Stomach (tissue), 8 donors: ENCODE measurements at regions not wholly inside any gene's neighbourhood (a gene's known extent, or its start where the extent isn't known, plus 50 kb on each side); places are given as distances from the start of the nearest gene placed in this dataset.
"Not testable (repeated sequence)": the region's sequence is repeated elsewhere in the genome, so short reads cannot be mapped to it uniquely, and the experiment has no call there.

Experiments
- DNase-seq, 2 donors: peaks; one replicate each; pipeline versions ENCODE4 v3.0.0 to v3.0.0-alpha.2; 2013 to 2019
- H3K27ac ChIP-seq, 5 donors: fragments of 200-600 bp in 4 of 5; sonication (generic) in 4 of 5; one replicate each; pipeline ENCODE4 v1.5.1; 2013 to 2019; ENCODE audit warnings: mild to moderate bottlenecking in 1 of 5, moderate library complexity in 1 of 5
- H3K27me3 ChIP-seq, 3 donors: fragments of 200-600 bp; sonication (generic); one replicate each; pipeline ENCODE4 v1.5.1; 2017 to 2019; ENCODE audit warnings: mixed run types in 1 of 3
- H3K36me3 ChIP-seq, 4 donors: fragments of 200-600 bp; sonication (generic); 1 replicate in 3 of 4; 2 replicates in 1 of 4; pipeline ENCODE4 v1.5.1; 2016 to 2019
- H3K4me1 ChIP-seq, 4 donors: fragments of 200-600 bp; sonication (generic); one replicate each; pipeline ENCODE4 v1.5.1; 2016 to 2019
- H3K4me3 ChIP-seq, 4 donors: fragments of 200-600 bp; sonication (generic) in 3 of 4; one replicate each; pipeline ENCODE4 v1.5.1; 2016 to 2019; ENCODE audit warnings: mild to moderate bottlenecking in 1 of 4
- H3K9me3 ChIP-seq, 4 donors: fragments of 200-600 bp; sonication (generic); one replicate each; pipeline ENCODE4 v1.5.1; 2016 to 2019
- EP300 ChIP-seq: sonication (generic); formaldehyde crosslinking; IDR thresholded peaks from one replicate; pipeline ENCODE4 v1.6.1; 2017; ENCODE audit warnings: antibody characterized with exemption
- POLR2A ChIP-seq, 4 donors: fragments of 450-650 bp; IDR thresholded peaks; one replicate each; pipeline ENCODE4 v1.6.1; 2016; ENCODE audit warnings: antibody characterized with exemption in 4 of 4, control low read depth in 2 of 4, mild to moderate bottlenecking in 1 of 4, moderate library complexity in 1 of 4
- POLR2AphosphoS5 ChIP-seq, 3 donors: sonication (generic); formaldehyde crosslinking; IDR thresholded peaks; one replicate each; pipeline ENCODE4 v1.6.1; 2016; ENCODE audit warnings: antibody characterized with exemption in 3 of 3
- WGBS, 5 donors: extraction: QIAGEN DNeasy Blood & Tissue Kit in 3 of 5; methylation state at CpG; one replicate each; pipeline versions ENCODE4 v1.1.5 to v1.1.7; 2013 to 2018; 5-methylcytosine and 5-hydroxymethylcytosine counted together
- intact Hi-C: fragments of 100-400 bp; cut with DNase I; formaldehyde crosslinking; loops from one replicate; pipeline ENCODE4 v1.15.1; 2023; ENCODE audit warnings: low total_unique reads
- TF ChIP-seq, protein P1 (sequence below), 7 experiments: fragments of 450-650 bp in 4 of 7; fragments of 200-600 bp in 3 of 7; sonication (generic) in 3 of 7; IDR thresholded peaks; one replicate each; pipeline ENCODE4 v1.5.1; 2016 to 2019; ENCODE audit warnings: antibody characterized with exemption in 7 of 7, control low read depth in 2 of 7, mild to moderate bottlenecking in 1 of 7
- donor health status: healthy with polysubstance abuse.
- donor health status: Bipolar disorder and iron deficiency.
- donor health status: healthy.

DNA sequence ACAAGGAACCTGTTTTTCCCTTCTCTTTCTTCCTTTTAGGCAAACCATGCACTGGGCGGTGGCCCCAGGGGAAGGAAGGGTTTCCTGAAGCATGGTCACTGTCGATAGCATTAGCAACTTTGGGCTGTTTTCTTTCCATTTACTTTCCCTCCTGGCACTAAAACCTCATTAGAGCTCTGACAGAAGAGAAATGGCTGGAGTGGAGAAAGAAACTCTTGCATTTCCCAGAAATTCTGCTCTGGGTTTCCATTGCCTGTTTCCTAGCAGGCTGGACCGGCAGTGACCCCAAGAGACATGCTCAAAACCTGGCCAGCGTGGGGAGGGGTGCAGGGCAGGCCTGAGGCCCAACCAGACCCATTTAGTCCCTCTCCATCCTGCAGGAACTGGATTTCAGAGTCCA lies 230.7 kb upstream of the CCL2 start:
- Histone ChIP-seq H3K4me1 (no peaks in the 10 kb centered on the region), H3K4me3 (no peak overlapping the region), H3K27me3 (peaks cover 0 to 11% (median 0%) of the 10 kb centered on the region in 3 donors), H3K9me3 (no peaks in the 10 kb centered on the region), H3K36me3 (no peaks in the 10 kb centered on the region), H3K27ac (no peak overlapping the region)
- intact Hi-C loops, result no loop called here
- TF ChIP-seq POLR2AphosphoS5 (IDR thresholded peaks at IDR 0.05), result no peak
- TF ChIP-seq EP300, result no peak
- TF ChIP-seq, protein P1, sequence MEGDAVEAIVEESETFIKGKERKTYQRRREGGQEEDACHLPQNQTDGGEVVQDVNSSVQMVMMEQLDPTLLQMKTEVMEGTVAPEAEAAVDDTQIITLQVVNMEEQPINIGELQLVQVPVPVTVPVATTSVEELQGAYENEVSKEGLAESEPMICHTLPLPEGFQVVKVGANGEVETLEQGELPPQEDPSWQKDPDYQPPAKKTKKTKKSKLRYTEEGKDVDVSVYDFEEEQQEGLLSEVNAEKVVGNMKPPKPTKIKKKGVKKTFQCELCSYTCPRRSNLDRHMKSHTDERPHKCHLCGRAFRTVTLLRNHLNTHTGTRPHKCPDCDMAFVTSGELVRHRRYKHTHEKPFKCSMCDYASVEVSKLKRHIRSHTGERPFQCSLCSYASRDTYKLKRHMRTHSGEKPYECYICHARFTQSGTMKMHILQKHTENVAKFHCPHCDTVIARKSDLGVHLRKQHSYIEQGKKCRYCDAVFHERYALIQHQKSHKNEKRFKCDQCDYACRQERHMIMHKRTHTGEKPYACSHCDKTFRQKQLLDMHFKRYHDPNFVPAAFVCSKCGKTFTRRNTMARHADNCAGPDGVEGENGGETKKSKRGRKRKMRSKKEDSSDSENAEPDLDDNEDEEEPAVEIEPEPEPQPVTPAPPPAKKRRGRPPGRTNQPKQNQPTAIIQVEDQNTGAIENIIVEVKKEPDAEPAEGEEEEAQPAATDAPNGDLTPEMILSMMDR (IDR thresholded peaks at IDR 0.05), result no peak
- TF ChIP-seq POLR2A (IDR thresholded peaks at IDR 0.05), result no peak
- 69 to 80% (median 78%) methylated on average over 4 of the region's 4 CpGs for WGBS, 5 donors
- DNase-seq, result peak in 1 of 2 donors; percentile 9

DNA sequence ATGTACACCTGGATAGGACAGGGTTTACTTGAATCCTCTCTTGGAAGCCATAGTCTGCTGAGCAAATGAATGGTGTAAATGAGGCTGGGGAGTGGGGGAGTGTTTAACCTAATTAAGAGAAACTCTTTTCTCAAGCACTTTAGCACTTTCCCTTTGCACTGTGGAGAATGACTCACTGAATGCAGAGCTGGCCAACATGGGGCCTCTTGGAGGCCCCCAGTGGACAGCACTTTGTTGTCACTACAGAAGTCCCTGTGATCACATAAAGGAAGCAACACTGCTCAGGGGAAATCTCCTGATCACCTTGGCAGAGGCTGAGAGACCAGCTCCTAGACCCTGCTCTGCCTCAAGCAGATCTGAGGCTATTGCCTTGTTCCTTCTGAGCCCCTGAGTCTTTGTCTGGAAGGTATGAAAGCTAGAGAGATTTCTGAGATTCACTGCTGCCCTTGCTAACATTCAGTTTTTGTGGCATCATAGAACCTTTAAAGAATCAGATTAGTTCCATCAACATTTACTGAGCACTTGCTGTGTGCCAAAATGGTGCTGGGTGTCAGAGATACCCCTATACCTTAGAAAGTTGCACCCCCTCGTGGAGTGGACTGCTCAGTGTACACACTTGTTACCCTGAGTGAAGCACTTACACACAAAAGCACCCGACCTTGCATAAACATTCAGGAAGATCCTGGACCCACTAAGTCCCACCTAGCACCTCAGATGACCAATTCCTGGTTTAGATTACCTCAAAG lies 230.1 kb upstream of the CCL2 start:
- no peak for TF ChIP-seq EP300
- TF ChIP-seq POLR2AphosphoS5 (IDR thresholded peaks at IDR 0.05), result no peak
- H3K36me3 ChIP-seq, result no peaks in the 10 kb centered on the region
- H3K27me3 ChIP-seq, result peaks cover 0 to 17% (median 0%) of the 10 kb centered on the region in 3 donors
- WGBS, 5 donors, result 30 to 48% (median 44%) methylated on average over 2 of the region's 2 CpGs
- peak; percentile 5 to 29 for DNase-seq
- no peaks in the 10 kb centered on the region for H3K9me3 ChIP-seq
- intact Hi-C loops, result no loop called here
- no peaks in the 10 kb centered on the region for H3K4me1 ChIP-seq
- no peak overlapping the region for H3K27ac ChIP-seq
- H3K4me3 ChIP-seq, result no peak overlapping the region

DNA sequence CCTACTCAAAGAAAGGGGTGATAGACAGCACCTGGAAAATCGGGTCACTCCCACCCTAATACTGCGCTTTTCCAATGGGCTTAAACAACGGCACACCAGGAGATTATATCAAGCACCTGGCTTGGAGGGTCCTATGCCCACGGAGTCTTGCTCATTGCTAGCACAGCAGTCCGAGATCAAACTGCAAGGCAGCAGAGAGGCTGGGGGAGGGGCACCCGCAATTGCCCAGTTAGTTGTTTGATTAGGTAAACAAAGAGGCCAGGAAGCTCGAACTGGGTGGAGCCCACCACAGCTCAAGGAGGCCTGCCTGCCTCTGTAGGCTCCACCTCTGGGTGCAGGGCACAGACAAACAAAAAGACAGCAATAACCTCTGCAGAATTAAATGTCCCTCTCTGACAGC lies 224.5 kb upstream of the CCL2 start:
- peak in 1 of 2 donors; percentile 31 for DNase-seq
- intact Hi-C loops, H3K27ac ChIP-seq, H3K4me1 ChIP-seq, H3K4me3 ChIP-seq, H3K36me3 ChIP-seq: not testable (repeated sequence)
- H3K9me3 ChIP-seq, result peaks cover 0 to 20% (median 7%) of the 10 kb centered on the region in 4 donors
- H3K27me3 ChIP-seq, result peaks cover 0 to 17% (median 0%) of the 10 kb centered on the region in 3 donors
- WGBS, 5 donors, result 48 to 66% (median 61%) methylated on average over 7 of the region's 7 CpGs

DNA sequence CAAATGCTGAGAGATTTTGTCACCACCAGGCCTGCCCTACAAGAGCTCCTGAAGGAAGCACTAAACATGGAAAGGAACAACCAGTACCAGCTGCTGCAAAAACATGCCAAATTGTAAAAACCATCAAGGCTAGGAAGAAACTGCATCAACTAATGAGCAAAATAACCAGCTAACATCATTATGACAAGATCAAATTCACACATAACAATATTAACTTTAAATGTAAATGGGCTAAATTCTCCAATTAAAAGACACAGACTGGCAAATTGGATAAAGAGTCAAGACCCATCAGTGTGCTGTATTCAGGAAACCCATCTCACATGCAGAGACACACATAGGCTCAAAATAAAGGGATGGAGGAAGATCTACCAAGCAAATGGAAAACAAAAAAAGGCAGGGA lies 222.8 kb upstream of the CCL2 start:
- H3K4me3 ChIP-seq, H3K4me1 ChIP-seq, intact Hi-C loops, H3K36me3 ChIP-seq, DNase-seq, H3K27ac ChIP-seq: not testable (repeated sequence)
- peaks cover 0 to 20% (median 7%) of the 10 kb centered on the region in 4 donors for H3K9me3 ChIP-seq
- H3K27me3 ChIP-seq, result peaks cover 0 to 17% (median 0%) of the 10 kb centered on the region in 3 donors

DNA sequence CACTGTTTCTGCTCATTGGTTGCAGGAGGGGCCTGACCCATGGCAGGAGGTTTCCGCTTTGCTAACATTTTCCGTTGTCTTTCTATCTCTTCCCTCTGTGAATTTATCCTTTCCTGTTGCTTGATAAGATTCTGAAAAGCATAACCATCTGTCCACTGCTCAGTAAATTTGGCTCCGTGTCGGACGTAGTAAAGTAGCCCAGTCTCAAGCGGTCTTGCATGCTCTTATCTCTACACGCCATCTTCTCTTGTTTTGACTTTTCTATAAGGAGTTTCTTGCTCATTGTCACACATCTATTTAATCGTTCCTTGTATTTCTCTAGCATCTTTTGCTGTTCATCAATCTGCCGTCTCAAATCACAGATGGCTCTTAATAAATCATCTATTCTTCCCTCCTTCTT lies 216.3 kb upstream of the CCL2 start:
- H3K4me3 ChIP-seq, H3K4me1 ChIP-seq, H3K27ac ChIP-seq, H3K36me3 ChIP-seq, DNase-seq, intact Hi-C loops, H3K9me3 ChIP-seq: not testable (repeated sequence)
- H3K27me3 ChIP-seq, result peaks cover 0 to 23% (median 0%) of the 10 kb centered on the region in 3 donors
- WGBS, 5 donors, result 72 to 85% (median 80%) methylated on average over 9 of the region's 9 CpGs

DNA sequence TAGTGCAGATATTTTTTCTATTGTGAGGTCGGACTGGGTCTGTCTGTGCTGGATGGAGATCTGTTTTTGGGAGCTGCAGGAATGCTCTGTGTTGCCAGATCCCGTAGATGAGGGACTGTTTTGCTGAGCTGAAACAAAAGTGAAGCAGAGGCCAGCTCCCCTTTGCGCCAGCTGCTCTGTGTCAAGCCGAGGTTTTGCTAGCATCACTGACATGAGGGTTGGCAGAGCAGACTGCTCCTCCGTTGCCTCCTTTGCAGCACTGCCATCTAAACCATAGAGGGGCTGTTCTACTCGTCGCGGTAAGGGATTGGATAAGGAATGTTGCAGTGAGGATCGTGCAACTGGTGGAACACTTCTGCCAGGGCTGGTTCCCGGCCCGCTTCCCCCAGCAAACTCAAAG lies 215.9 kb upstream of the CCL2 start:
- intact Hi-C loops, H3K9me3 ChIP-seq, H3K27ac ChIP-seq, H3K36me3 ChIP-seq, H3K4me3 ChIP-seq, H3K4me1 ChIP-seq, DNase-seq: not testable (repeated sequence)
- WGBS, 5 donors, result 70 to 83% (median 81%) methylated on average over 10 to 11 of the region's 11 CpGs
- H3K27me3 ChIP-seq, result peaks cover 0 to 23% (median 0%) of the 10 kb centered on the region in 3 donors

DNA sequence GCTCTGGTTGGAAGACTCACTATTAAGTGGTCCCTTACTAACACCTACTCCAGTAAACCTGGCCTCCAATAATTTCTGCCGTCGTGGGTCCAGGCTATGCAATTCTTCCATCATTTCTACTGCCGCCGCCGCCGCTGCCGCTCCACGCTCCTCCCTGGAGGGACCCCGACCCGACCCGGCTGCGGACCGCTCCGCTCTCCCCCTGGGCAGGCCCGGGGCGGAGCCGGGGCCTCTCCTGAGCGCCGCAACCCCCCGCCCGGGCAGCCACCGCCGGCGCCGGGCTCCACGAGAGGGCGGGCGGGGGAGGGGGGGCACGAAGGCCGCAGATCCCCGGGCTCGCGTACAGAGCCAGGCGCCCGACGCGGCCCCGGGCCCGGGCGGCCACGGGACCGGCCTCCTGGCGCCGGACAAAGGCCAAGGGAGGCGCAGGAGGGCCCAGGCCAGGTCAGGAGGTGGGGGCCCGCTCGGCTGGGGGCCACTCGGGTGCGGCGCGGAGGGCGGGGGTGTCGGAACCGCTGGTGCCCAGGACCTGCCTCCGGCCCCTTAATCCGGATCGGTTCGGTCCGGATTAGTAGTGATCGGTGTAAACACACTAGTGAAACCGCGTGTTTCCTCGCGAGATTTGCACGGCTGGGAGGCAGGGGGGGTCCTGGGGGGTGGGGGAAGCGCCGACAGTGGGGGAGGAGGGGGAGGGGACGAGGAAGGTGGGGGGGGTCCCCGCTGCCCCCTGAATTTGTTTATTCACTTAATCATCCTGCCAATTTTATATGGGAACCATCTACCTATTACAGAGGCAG lies 215.1 kb upstream of the CCL2 start:
- 50 to 70% (median 60%) methylated on average over 25 to 58 of the region's 69 CpGs for WGBS, 5 donors
- H3K27ac ChIP-seq, H3K4me3 ChIP-seq, H3K9me3 ChIP-seq, intact Hi-C loops, H3K4me1 ChIP-seq, H3K36me3 ChIP-seq: not testable (repeated sequence)
- H3K27me3 ChIP-seq, result peaks cover 0 to 23% (median 0%) of the 10 kb centered on the region in 3 donors
- DNase-seq, result peak in 1 of 2 donors; percentile 44
